ENCODE measurements at regions not wholly inside any gene's neighbourhood (a gene's known extent, or its start where the extent isn't known, plus 50 kb on each side); places are given as distances from the start of the nearest gene placed in this dataset.

DNA sequence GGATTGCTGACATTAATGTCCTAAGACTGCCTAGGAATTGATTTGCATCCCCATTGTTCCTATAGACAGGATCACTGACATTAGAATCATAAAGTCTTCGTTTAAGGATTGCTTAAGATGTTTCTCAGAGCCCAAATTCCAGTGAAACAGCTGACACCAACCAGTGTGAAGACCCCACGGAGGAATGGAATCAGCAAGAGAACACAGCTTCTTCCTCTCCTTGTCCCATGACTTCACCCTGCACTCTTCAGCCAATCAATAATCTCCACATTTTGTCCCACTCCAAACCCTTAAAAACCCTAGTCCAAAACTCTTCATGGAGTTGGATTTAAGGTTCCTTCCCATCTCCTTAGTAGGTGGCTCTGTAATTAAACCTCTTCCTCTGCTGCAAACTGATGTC, 157.0 kb upstream of the NDUFV2 start:
- DNase-seq, result no peak

DNA sequence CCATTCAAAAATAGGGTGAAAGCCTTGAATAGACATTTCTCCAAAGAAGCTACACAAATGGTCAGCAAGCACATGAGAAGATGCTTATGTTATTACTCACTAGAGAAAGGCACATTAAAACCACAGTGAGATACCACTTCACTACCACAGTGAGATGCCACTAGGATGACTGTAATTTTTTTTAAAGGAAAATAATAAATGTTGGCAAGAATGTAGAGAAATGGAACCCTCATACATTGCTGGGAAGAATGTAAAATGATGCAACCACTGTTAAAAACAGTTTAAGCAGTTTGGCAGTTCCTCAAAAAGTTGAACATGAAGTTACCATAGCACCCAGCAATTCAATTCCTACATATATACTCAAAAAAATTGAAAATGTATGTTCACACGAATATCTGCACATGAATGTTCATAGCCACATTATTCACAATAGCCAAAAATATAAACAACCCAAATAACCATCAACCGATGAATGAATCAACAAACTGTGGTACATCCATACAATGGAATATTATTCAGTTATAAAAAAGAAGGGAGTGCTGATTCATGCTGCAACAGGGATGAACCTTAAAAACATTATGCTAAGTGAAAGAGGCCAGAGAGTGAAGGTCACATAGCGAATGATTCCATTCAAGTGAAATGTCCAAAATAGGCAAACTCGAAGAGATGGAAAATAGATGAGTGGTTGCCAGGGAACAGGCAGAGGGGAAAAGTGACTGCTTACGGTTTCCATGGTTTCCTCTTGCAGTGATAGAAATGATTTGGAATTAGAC, 156.2 kb upstream of the NDUFV2 start:
- DNase-seq, result no peak

GRCh38 chr18:8947566-8947965, 154.9 kb upstream of the NDUFV2 start:
- DNase-seq, result no peak

DNA sequence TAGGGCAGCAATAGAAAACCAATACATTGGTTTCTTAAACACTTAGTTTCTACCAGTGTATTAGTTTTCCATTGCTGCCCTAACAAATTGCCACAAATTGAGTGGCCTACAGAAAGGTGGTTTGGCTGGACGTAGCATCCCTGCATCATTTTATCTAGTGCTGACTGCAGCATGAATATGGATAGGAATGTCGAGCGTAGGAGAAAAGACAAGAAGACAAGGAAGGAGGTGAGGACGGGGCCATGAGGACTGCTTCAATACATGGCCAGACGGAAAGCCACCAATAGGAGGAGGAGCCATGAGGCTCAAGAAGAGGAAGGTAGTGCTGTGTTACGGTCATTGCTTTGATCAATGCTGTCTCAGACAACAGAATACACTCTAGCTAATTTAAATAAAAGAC, 154.5 kb upstream of the NDUFV2 start:
- DNase-seq, result no peak

DNA sequence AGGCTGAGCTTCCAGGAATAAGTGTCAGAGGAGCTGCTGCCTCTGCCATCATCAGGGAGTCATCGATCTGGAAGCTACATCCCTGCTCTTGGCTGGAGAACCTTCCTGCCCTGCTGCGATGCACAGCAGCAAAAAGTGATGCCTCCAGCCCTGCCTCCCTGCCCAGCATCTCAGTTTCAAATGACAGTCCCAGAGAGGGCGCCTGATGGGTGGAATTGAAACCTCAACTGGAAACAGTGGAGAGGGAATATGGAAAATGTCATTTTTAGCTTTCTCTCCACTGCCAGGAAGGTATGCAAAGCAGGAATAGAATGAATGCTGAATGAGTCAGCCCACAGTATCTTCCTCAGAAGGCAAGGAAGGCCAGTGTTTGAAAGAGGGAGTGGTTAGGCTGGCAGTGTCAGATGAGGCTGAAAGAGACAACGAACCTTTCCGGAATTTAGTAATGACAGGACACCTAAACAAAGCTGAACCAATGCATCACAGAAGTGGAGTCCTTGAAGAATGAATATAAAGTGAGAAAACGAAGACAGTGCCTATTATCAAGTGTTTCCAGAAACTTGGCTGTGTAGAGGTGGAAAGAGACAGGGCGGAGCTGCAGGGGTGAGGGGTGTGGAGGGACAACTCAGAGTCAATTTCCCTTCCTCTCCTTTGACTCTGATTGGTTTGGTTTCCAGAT, 153.9 kb upstream of the NDUFV2 start:
- DNase-seq, result no peak

GRCh38 chr18:8949206-8949605, 153.3 kb upstream of the NDUFV2 start:
- DNase-seq, result no peak

DNA sequence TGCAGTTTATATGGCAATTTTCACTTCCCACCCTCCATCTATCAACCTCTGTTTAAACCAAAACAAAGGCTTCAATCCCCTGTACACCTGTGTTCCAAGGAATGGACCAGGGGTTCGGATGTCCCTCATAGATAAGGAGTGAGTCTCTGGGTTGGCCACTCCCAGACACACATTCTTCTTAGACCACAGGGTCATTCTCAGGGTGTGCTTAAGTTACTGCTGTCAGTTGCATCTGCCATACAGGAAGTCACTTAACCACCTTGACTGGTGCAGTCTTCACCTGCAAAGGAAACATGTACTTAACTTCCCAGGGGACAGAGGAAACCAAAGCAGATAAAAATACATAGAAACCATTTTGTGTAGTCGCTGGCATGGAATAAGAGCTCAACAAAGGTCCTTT, 151.0 kb upstream of the NDUFV2 start:
- DNase-seq, result no peak

- DNase-seq, result no peak
These were observed 150.3 kb upstream of the NDUFV2 start for GRCh38 chr18:8952174-8952573.

- no peak for DNase-seq
These were observed 149.4 kb upstream of the NDUFV2 start for GRCh38 chr18:8952769-8953760.

- DNase-seq, result no peak
These were observed 144.8 kb upstream of the NDUFV2 start for GRCh38 chr18:8957731-8958130.

GRCh38 chr18:8958660-8959059, 143.8 kb upstream of the NDUFV2 start:
- no peak for DNase-seq

GRCh38 chr18:8959551-8960135, 142.9 kb upstream of the NDUFV2 start:
- DNase-seq, result no peak

GRCh38 chr18:8960740-8961657, 141.5 kb upstream of the NDUFV2 start:
- no peak for DNase-seq

DNA sequence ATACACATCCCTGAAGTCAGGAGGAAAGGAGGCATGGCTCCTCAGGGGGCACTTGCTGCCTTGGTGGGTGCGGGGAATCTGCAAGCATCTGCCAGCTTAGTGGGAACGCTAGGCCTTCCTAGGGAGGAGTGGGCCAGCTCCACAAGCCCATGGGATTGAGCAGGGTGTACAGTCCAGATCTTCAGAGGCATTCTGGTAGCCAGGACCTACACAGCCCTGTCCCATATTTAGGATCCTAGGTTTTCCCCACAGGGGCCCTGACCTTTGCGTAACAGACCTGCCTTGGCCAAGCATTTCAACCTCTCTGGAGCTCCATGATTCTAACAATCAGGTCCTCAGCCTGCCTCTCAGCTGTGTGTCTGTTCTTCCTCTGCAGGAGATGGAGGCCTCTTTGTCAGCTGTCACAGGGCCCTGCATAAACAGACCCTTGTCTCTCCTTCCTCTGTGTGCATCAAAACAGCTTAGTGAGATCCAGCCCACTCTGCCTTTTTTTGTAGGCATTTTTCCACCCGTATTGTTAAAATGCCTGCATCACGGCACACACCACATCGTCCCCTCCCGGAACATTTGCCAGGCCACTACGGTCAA, 140.2 kb upstream of the NDUFV2 start:
- DNase-seq, result no peak

DNA sequence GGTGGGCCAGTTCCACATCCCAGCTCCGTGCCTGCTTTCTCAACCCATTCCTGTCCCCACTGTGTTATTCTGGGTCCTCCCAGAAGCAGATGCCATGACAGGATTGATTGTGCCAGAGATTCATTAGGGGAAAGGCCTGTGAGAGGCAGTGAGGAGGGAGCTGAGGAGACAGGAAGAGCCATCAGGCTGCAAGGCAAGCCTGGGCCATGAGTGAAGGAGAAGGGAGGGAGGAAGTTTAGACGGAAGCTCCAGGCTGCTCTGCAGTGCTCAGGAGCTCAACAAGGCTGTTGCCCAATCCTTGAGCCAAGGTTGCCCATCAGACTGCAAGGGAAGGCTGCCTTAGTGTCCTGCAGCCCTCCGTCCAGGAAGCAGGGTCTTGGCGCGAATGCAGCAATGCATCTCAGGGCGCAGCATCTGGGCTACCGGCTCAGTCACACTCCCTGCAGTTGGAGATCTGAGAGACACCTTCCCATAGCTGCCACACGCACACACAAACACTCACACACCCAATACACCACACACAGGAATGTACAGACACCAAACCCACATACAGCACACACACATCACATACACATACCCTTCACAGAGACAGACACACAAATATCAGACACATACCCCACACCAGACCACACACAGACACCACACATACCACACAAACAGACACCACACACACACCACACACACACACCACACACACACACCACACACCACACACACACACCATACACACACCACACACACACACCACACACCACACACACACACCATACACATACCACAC, 139.5 kb upstream of the NDUFV2 start:
- no peak for DNase-seq

DNA sequence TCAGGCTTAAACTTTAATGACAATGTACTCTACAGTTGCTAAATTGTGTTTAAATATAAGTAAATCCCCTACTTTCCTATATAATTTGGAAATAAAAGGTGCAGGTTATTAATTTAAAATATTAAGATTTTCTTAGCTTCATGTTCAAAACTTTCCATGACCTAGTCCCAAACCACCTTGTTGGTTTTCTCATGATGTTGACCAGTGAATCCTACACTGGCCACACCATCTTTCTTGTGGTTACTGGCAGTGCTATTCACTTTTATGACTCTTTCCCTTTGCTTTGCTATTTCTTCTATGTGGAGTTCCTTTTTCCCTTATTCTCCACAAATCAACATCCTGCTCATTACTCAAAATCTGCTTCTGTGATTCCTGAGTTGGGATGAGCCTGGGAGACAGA, 138.6 kb upstream of the NDUFV2 start:
- DNase-seq, result no peak

- no peak for DNase-seq
These were observed 137.1 kb upstream of the NDUFV2 start for GRCh38 chr18:8965398-8965797.

GRCh38 chr18:8966821-8967220, 135.7 kb upstream of the NDUFV2 start:
- DNase-seq, result no peak

GRCh38 chr18:8967573-8967972, 134.9 kb upstream of the NDUFV2 start:
- DNase-seq, result no peak

GRCh38 chr18:8969639-8970390, 132.7 kb upstream of the NDUFV2 start:
- DNase-seq, result no peak

Data from activated effector memory CD4-positive, alpha-beta T cell treated with Interleukin-2 at 50 U/mL for 16 hours (primary cell).